HCT116 (cell line): ENCODE measurements at regions not wholly inside any gene's neighbourhood (a gene's known extent, or its start where the extent isn't known, plus 50 kb on each side); places are given as distances from the start of the nearest gene placed in this dataset.

Experiments
- ATAC-seq: fragments of 200-7000 bp; cut with Tn5 transposase; 2 replicates; pipeline ENCODE4 v1.9.1; 2020; ENCODE audit warnings: mild to moderate bottlenecking, moderate library complexity
- BruUV-seq: library from RNA; stranded (reverse); fragments of 400-500 nt; replicated peaks from 2 replicates; lab custom pipeline; 2021; lab: Mats Ljungman, UMichigan
- CTCF ChIA-PET: fragments of 300-600 bp; sonication (Branson Sonifier 250); formaldehyde crosslinking; loops from one replicate; lab custom pipeline; 2021; ENCODE audit warnings: antibody characterized with exemption; lab: Charles Lee
- POLR2A ChIA-PET: fragments of 300-600, 350-600 bp; sonication (Branson Sonifier 250); formaldehyde crosslinking; loops from one replicate; lab custom pipeline; 2021; ENCODE audit warnings: antibody characterized with exemption; lab: Charles Lee
- RAD21 ChIA-PET, 2 experiments: fragments of 300-600 bp; sonication (Branson Sonifier 250); formaldehyde crosslinking; loops; one replicate each; lab custom pipeline; 2023; ENCODE audit warnings: low total read pairs in 2 of 2; ENCODE audit not compliant: uncharacterized antibody in 2 of 2, unreplicated experiment in 2 of 2, low non-redundant PET in 1 of 2; lab: Charles Lee
- DNase-seq: peaks from one replicate; pipeline ENCODE4 v3.0.0-alpha.2; 2010; ENCODE audit warnings: low read depth, low spot score
- H2AFZ ChIP-seq: fragments of 200-600 bp; shearing (Covaris generic), sonication (generic); 2 replicates; pipeline ENCODE4 v1.6.1; 2017; ENCODE audit warnings: low read depth, mixed run types, mixed read lengths, antibody characterized with exemption, low read length; ENCODE audit not compliant: poor library complexity, severe bottlenecking
- H3K27ac ChIP-seq: 2 replicates; pipeline ENCODE4 v1.5.1; 2012; ENCODE audit warnings: low read depth, low read length
- H3K27me3 ChIP-seq: fragments of 200-600 bp; sonication (generic); 2 replicates; pipeline ENCODE4 v1.6.1; 2016; ENCODE audit warnings: mixed run types, low read length, mixed read lengths; ENCODE audit not compliant: insufficient read depth
- H3K36me3 ChIP-seq, 2 experiments: fragments of 200-500 bp in 1 of 2; fragments of 200-600 bp in 1 of 2; sonication (Bioruptor generic) in 1 of 2; sonication (generic) in 1 of 2; 2 replicates each; pipeline versions ENCODE4 v1.5.1 to v1.6.1; 2014 to 2016; ENCODE audit warnings: low read length in 2 of 2, inconsistent platforms in 1 of 2, mixed read lengths in 1 of 2, mixed run types in 1 of 2; ENCODE audit not compliant: insufficient read depth in 2 of 2, control insufficient read depth in 1 of 2
- H3K4me1 ChIP-seq, 2 experiments: fragments of 200-600 bp in 1 of 2; sonication (generic) in 1 of 2; 2 replicates each; pipeline versions ENCODE4 v1.5.1 to v1.6.1; 2012 to 2017; ENCODE audit warnings: low read length in 2 of 2, inconsistent platforms in 1 of 2, mild to moderate bottlenecking in 1 of 2, mixed read lengths in 1 of 2, mixed run types in 1 of 2, moderate library complexity in 1 of 2; ENCODE audit not compliant: insufficient read depth in 2 of 2, control insufficient read depth in 1 of 2
- H3K4me2 ChIP-seq: fragments of 200-600 bp; sonication (generic); 2 replicates; pipeline ENCODE4 v1.6.1; 2017; ENCODE audit warnings: mixed run types, low read length, mixed read lengths
- H3K4me3 ChIP-seq, 2 experiments: fragments of 200-600 bp in 1 of 2; sonication (generic) in 1 of 2; replicated peaks in 1 of 2; 2 replicates each; pipeline ENCODE4 v1.5.1; 2011 to 2016; ENCODE audit warnings: low read length in 2 of 2, control low read depth in 1 of 2, low read depth in 1 of 2, mild to moderate bottlenecking in 1 of 2, mixed read lengths in 1 of 2, mixed run types in 1 of 2
- H3K79me2 ChIP-seq: fragments of 200-600 bp; sonication (generic); 2 replicates; pipeline ENCODE4 v1.6.1; 2017; ENCODE audit warnings: mild to moderate bottlenecking, mixed run types, low read length, moderate library complexity, mixed read lengths; ENCODE audit not compliant: insufficient read depth
- H3K9ac ChIP-seq: fragments of 200-600 bp; sonication (generic); 2 replicates; pipeline ENCODE4 v1.6.1; 2016; ENCODE audit warnings: low read length, mixed read lengths
- H3K9me2 ChIP-seq: fragments of 200-600 bp; sonication (generic), shearing (Covaris generic); 2 replicates; pipeline ENCODE4 v1.6.1; 2017; ENCODE audit warnings: mixed run types, mild to moderate bottlenecking, moderate library complexity; ENCODE audit not compliant: insufficient read depth
- H3K9me3 ChIP-seq, 2 experiments: fragments of 200-500 bp in 1 of 2; fragments of 200-600 bp in 1 of 2; sonication (Bioruptor generic) in 1 of 2; sonication (generic) in 1 of 2; 2 replicates each; pipeline ENCODE4 v1.6.1; 2014 to 2017; ENCODE audit warnings: low read length in 2 of 2, mixed read lengths in 2 of 2, inconsistent platforms in 1 of 2, low read depth in 1 of 2, mild to moderate bottlenecking in 1 of 2, mixed run types in 1 of 2, moderate library complexity in 1 of 2; ENCODE audit not compliant: control insufficient read depth in 1 of 2, insufficient read depth in 1 of 2
- H4K20me1 ChIP-seq: fragments of 200-600 bp; sonication (generic), shearing (Covaris generic); 2 replicates; pipeline ENCODE4 v1.6.1; 2017; ENCODE audit warnings: mixed run types, mild to moderate bottlenecking, moderate library complexity; ENCODE audit not compliant: insufficient read depth
- ELF1 ChIP-seq: IDR thresholded peaks from 2 replicates; pipeline ENCODE4 v1.6.1; 2012; ENCODE audit warnings: low read depth, borderline replicate concordance
- POLR2A ChIP-seq: IDR thresholded peaks from 2 replicates; pipeline ENCODE4 v1.7.0; 2011; ENCODE audit warnings: borderline replicate concordance; ENCODE audit not compliant: insufficient read depth, insufficient read length; ENCODE audit errors: extremely low read depth
- SRF ChIP-seq: IDR thresholded peaks from 2 replicates; pipeline ENCODE4 v1.6.1; 2012; ENCODE audit warnings: low read depth
- TCF7L2 ChIP-seq: IDR thresholded peaks from 2 replicates; pipeline ENCODE4 v1.7.0; 2011; ENCODE audit warnings: borderline replicate concordance, inconsistent platforms; ENCODE audit not compliant: insufficient read depth, insufficient read length; ENCODE audit errors: extremely low read depth
- ZBTB33 ChIP-seq: IDR thresholded peaks from 2 replicates; pipeline ENCODE4 v1.6.1; 2011; ENCODE audit warnings: mild to moderate bottlenecking, low read length, moderate library complexity; ENCODE audit not compliant: insufficient replicate concordance; ENCODE audit errors: extremely low read depth
- intact Hi-C: fragments of 100-400 bp; cut with micrococcal nuclease; formaldehyde crosslinking; loops from 2 replicates; pipeline ENCODE4 v1.10.0; 2022

GRCh38 chr3:5750091-5750490 is 562.6 kb downstream of the EDEM1 start (continued):
- TF ChIP-seq TCF7L2, result no peak

DNA sequence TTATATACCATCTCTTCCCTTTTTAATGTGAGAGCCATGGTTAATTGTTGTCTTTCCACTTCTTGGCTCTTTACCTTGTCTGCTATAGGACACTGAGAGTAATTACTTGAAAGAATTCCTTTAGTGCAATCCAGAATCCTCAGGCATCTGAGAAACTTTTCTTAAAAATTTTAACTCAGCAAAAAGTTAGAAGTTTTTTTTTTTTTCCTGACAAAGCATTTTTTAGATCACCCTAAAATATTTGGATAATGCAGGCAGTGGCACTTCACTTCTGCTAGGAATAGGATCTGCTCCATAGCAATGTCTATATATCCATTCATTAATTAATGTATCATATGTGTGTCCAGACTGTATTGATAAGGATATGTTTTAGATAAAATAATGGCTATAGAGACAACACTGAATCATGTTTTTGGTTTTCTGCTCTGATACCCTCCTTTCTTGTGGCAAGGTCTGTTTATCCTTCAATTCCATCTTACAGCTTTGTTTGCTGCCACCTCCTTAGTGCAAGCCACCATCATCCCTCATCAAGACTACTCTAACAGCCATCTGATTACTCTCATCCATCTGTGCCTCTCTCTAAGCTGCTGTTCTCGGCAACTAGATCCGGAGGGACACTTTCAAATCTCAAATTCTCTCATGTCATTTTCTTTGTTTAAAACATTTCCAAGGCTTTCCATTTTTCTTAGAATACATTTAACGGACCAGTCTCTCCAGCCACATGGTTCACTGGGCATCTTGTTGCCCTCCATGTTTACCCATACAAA is 563.5 kb downstream of the EDEM1 start:
- DNase-seq, result no peak
- Histone ChIP-seq H3K27me3 (no peaks in the 10 kb centered on the region), H4K20me1 (no peaks in the 10 kb centered on the region), H3K4me2 (no peak overlapping the region), H3K4me1 (no peaks in the 10 kb centered on the region), H3K4me3 (no peak overlapping the region), H3K9ac (no peak overlapping the region), H3K79me2 (no peaks in the 10 kb centered on the region), H3K27ac (no peak overlapping the region), H3K9me3 (no peaks in the 10 kb centered on the region), H3K36me3 (no peaks in the 10 kb centered on the region), H2AFZ (no peak overlapping the region), H3K9me2 (no peaks in the 10 kb centered on the region)
- no TSS peak for BruUV-seq
- ChIA-PET RAD21 (no interaction called here), CTCF (no interaction called here), POLR2A (no interaction called here)
- TF ChIP-seq ZBTB33 (no peak), SRF (no peak), ELF1 (no peak), POLR2A (no peak)
- intact Hi-C loops, result no loop called here
- ATAC-seq, result no peak
